HG03159 (cell line): ENCODE measurements at regions not wholly inside any gene's neighbourhood (a gene's known extent, or its start where the extent isn't known, plus 50 kb on each side); places are given as distances from the start of the nearest gene placed in this dataset.
"Not testable (repeated sequence)": the region's sequence is repeated elsewhere in the genome, so short reads cannot be mapped to it uniquely, and the experiment has no call there.

Experiments used
- ATAC-seq: cut with Tn5 transposase; IDR thresholded peaks from one replicate; pipeline ENCODE4 v1.9.1; 2021; ENCODE audit warnings: mild to moderate bottlenecking, moderate library complexity; ENCODE audit not compliant: unreplicated experiment

- ATAC-seq: no peak
Observed at GRCh38 chr4:34258176-34258575, 1986.1 kb downstream of the ARAP2 start.

- ATAC-seq: no peak
Observed at GRCh38 chr4:34261799-34262314, 1982.5 kb downstream of the ARAP2 start.

DNA sequence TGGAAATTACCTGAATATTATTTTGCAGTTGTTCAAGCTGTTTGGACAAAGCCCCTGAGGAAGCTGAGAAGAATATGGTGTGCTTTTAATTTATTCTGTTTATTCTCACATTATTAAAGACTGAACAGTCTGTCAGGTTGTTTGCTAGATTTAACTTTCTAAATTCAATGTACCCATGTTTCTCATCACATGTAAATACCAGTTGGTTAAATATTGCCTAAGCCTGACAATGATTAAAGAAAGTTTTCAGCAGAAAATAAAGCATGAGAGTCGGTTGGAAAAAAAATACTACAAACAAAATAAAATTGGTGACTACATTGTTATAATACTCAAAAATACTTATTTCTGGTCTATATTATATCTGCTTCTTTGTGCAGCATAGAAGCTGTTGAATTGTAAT, 1974.7 kb downstream of the ARAP2 start:
- no peak for ATAC-seq

- ATAC-seq: no peak
Observed at GRCh38 chr4:34271479-34272355, 1972.6 kb downstream of the ARAP2 start.

- ATAC-seq: no peak
Observed at GRCh38 chr4:34279011-34279410, 1965.3 kb downstream of the ARAP2 start.

DNA sequence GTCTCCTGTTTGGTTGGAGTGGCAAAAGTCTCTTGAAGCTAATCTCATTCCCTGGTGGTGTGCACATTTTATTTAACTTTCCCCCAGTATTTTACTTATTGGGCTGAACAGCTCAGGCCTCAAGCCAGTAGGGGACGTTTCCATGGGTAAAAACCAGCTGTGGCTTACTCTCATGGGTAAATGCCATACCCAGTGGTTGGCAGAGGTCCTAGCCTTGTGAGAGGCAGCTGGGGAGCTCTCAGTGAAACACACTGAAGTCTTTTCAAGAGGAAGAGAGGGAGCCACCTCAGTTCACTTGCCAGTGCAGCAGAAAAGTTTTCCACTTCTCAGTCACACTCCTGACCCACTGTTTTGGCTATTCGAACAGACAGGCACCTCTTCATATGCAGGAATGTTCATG, 1964.2 kb downstream of the ARAP2 start:
- no peak for ATAC-seq

GRCh38 chr4:34281826-34282225, 1962.5 kb downstream of the ARAP2 start:
- ATAC-seq: no peak

DNA sequence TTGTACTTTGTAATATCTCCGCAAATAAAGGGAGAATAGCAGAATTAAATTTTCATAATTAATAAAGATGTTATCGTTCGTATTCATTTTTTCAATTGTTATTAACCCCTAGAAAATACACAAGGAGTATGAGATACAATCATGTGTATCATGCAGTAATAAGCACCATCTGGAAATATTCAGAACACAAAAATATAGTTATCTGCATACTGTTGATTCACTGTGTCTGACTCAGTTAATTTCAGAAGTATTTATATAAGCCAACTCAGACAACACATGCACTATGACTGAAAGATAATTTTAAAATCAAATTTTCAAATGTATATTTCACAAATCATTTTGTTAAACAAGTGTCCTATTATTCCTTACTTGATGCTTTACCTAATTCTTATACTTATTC, 1954.8 kb downstream of the ARAP2 start:
- ATAC-seq: no peak

DNA sequence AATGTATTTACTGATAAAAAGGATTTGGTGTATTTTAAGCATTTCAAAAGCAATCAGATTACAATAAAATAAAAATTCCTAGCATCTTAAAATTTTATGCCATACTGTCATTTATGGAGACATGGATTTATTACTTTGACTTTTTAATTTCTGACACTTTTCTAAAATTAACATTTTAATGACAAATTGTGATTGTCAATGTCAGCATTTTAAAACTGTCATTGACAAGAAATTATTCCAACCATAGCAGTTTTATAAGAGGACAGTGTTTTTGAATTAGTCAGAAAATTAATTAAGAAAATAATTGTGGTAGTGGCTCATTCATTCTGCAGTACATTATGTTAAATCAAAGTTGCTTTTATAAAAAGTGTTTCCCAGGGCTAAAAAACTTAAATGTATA, 1954.4 kb downstream of the ARAP2 start:
- no peak for ATAC-seq

DNA sequence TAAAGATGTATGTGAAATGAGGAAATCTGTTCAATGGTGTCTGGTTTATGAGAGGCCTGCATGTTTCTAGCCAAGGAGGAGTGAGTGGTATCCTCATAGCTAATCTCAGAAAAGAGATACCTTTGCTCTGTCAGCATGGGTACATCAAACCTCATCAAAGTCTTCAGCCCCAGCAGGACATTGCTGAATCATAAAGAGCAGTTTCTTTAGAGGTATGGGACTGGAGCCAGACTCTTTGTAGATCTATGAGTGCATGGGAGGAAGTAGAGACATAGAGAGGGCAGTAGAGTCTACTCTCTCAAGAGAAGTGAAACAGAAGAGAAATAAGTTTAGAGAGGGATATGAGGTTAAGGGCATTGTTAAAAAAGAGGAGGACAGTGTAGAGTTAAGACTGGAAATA, 1950.9 kb downstream of the ARAP2 start:
- no peak for ATAC-seq

- no peak for ATAC-seq
Observed at GRCh38 chr4:34309383-34309906, 1934.9 kb downstream of the ARAP2 start.

- ATAC-seq: no peak
Observed at GRCh38 chr4:34318773-34319172, 1925.5 kb downstream of the ARAP2 start.

GRCh38 chr4:34323549-34324320, 1920.6 kb downstream of the ARAP2 start:
- no peak for ATAC-seq

GRCh38 chr4:34328939-34329338, 1915.4 kb downstream of the ARAP2 start:
- no peak for ATAC-seq

DNA sequence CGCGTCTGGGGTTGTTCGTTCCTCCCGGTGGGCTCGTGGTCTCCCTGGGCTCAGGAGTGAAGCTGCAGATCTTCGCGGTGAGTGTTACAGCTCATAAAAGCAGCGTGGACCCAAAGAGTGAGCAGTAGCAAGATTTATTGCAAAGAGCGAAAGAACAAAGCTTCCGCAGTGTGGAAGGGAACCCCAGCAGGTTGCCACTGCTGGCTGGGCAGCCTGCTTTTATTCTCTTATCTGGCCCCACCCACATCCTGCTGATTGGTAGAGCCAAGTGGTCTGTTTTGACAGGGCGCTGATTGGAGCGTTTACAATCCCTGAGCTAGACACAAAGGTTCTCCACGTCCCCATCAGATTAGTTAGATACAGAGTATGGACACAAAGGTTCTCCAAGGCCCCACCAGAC, 1909.2 kb downstream of the ARAP2 start:
- not testable (repeated sequence) for ATAC-seq

- not testable (repeated sequence) for ATAC-seq
Observed at GRCh38 chr4:34335556-34335955, 1908.8 kb downstream of the ARAP2 start.

GRCh38 chr4:34362654-34363053, 1881.7 kb downstream of the ARAP2 start:
- no peak for ATAC-seq

DNA sequence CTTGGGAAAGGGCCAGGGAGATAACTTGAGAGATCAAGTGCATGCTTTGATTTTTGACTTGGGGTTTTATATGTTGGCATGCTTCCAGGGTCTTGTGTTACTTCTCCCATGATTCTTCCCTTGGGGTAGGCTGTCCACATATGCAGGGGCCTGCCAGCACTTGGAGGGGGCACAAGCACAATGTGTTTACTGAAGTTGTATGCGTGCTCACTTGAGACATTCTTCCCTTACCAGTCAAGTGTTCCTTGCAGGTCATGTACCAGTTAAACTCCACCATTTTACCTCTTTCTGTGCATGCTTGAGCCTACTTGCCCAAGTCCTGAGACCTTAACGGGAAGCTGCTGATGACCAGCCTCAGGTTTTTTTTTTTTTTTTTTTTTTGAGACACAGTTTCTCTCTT, 1880.5 kb downstream of the ARAP2 start:
- no peak for ATAC-seq

DNA sequence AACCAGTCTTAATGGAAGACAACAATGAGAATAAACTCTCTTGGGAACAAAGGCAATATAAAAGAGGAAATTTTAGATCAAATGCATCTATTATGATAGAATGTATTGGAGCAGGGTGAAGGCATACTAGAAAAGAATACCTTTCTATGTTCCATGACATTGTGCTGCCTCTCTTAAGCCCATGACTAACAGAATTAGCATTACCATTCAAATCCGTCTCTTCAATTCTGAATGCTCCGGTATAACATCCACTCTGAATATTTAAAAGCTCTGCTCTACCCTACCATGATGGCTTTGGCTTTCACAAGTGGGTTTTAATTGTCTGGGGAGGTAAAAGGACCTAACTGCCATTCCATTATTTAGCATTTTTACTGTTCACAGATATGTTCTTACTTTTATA, 1878.4 kb downstream of the ARAP2 start:
- no peak for ATAC-seq

DNA sequence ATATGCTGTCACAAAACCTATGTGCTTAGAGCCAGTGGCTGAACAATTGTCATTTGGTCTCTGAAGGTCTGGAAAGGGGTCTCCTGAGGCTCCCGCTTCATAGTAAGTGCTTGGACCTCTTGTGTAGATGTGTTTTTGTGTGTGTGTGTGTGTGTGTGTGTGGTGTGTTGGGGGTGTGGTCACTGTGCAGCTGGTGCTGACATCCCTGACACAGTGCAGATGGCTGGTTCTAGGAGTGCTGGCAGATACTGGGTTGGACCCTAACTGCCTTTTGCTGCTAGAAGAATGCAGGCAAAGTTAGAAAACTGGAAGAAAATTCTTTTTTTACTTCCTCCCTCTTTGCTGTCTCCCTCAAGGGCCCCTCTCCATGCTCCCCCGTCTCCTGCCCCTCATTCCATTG, 1872.6 kb downstream of the ARAP2 start:
- ATAC-seq: no peak

DNA sequence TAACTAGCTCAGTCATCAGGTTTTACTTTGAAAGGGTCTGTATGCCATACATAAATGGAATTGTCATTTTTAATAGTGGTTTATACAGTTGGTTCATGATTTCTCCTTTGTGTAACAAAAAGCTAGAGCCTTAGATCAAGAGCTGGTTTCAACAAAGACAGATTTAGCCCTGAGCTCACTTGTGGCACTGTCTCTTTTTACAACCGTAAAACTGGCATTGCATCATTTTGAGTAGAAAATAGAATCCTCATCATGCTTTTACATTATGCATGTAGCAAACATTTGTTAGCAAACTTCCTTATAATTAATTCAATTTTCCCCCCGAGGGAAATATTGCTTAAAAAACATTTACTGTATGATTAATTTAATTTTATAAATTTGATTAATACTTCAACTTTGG, 1871.5 kb downstream of the ARAP2 start:
- ATAC-seq: no peak

GRCh38 chr4:34373456-34373855, 1870.9 kb downstream of the ARAP2 start:
- no peak for ATAC-seq
